ENCODE measurements at regions not wholly inside any gene's neighbourhood (a gene's known extent, or its start where the extent isn't known, plus 50 kb on each side); places are given as distances from the start of the nearest gene placed in this dataset.

DNA sequence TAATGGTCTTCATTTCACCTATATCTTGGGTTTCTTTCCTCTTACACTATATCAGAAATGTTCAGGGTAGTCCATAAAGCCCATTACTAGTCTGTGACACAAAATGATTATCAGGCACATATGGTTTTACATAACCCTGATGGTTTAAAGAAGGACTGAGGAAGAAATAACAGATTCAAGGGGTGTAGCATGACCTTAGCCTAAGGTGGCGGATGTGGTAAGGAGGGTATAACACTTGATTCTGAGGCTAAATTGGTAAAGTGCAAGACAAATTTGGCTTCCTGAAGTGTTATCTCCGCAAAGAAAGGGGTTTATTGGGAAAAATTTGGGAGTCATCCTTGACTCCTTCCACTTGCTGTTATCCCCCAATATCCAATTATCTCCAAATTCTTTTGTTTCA lies 388.2 kb upstream of the RPS23 start:
- H3K79me1 ChIP-seq (ENCODE audit: low read length), result no peaks in the 10 kb centered on the region
- H3K27ac ChIP-seq (ENCODE audit: low read depth, low read length), result no peak overlapping the region
- H3K4me2 ChIP-seq (ENCODE audit: low read length), result no peak overlapping the region
- H3K27me3 ChIP-seq (ENCODE audit: insufficient read depth, low read length), result no peaks in the 10 kb centered on the region
- no peak overlapping the region for H2BK5ac ChIP-seq (ENCODE audit: low read depth, low read length, poor library complexity)
- no CpG with 5 or more reads among the region's 2 CpGs for WGBS (ENCODE audit: extremely low coverage, insufficient coverage, insufficient read length)
- no peak overlapping the region for H2AFZ ChIP-seq (ENCODE audit: insufficient read depth, low read length, poor library complexity)
- no peak overlapping the region for H4K12ac ChIP-seq (ENCODE audit: low read depth, low read length)
- H4K8ac ChIP-seq (ENCODE audit: low read depth, low read length), result no peak overlapping the region
- H3K14ac ChIP-seq (ENCODE audit: low read length), result no peak overlapping the region
- no peak for DNase-seq
- H3K4me1 ChIP-seq (ENCODE audit: control insufficient read depth in 1 of 2, insufficient read depth in 2 of 2, low read length in 2 of 2), result no peaks in the 10 kb centered on the region
- no peak overlapping the region for H3K18ac ChIP-seq (ENCODE audit: low read length)
- no peaks in the 10 kb centered on the region for H3K9me3 ChIP-seq (ENCODE audit: insufficient read depth, low read depth, low read length)
- H3K36me3 ChIP-seq (ENCODE audit: control insufficient read depth in 1 of 2, insufficient read depth in 2 of 2, low read length in 2 of 2), result no peaks in the 10 kb centered on the region
- no peak overlapping the region for H2AK5ac ChIP-seq (ENCODE audit: low read length)
- H4K91ac ChIP-seq (ENCODE audit: low read depth, low read length), result no peak overlapping the region
- H2BK120ac ChIP-seq (ENCODE audit: insufficient read depth, low read length, poor library complexity), result no peak overlapping the region
- no peak overlapping the region for H3K23ac ChIP-seq (ENCODE audit: low read length)
- H3K79me2 ChIP-seq (ENCODE audit: control insufficient read depth, insufficient read depth, low read length, poor library complexity), result no peaks in the 10 kb centered on the region
- no peak overlapping the region for H3K4me3 ChIP-seq (ENCODE audit: low read depth, low read length)
- H2BK12ac ChIP-seq (ENCODE audit: low read length), result no peak overlapping the region
- H3K4ac ChIP-seq (ENCODE audit: low read depth, low read length), result no peak overlapping the region
- H3K9ac ChIP-seq (ENCODE audit: low read length), result no peak overlapping the region

GRCh38 chr5:82664732-82665131 lies 386.6 kb upstream of the RPS23 start:
- no peak for DNase-seq
- H4K8ac ChIP-seq (ENCODE audit: low read depth, low read length), result no peak overlapping the region
- H2AFZ ChIP-seq (ENCODE audit: insufficient read depth, low read length, poor library complexity), result no peak overlapping the region
- H3K36me3 ChIP-seq (ENCODE audit: control insufficient read depth in 1 of 2, insufficient read depth in 2 of 2, low read length in 2 of 2), result no peaks in the 10 kb centered on the region
- no peak overlapping the region for H2BK12ac ChIP-seq (ENCODE audit: low read length)
- H4K12ac ChIP-seq (ENCODE audit: low read depth, low read length), result no peak overlapping the region
- H2AK5ac ChIP-seq (ENCODE audit: low read length), result no peak overlapping the region
- H3K14ac ChIP-seq (ENCODE audit: low read length), result no peak overlapping the region
- H3K79me1 ChIP-seq (ENCODE audit: low read length), result no peaks in the 10 kb centered on the region
- H3K9ac ChIP-seq (ENCODE audit: low read length), result no peak overlapping the region
- H2BK5ac ChIP-seq (ENCODE audit: low read depth, low read length, poor library complexity), result no peak overlapping the region
- no peak overlapping the region for H4K91ac ChIP-seq (ENCODE audit: low read depth, low read length)
- H3K4me3 ChIP-seq (ENCODE audit: low read depth, low read length), result no peak overlapping the region
- no peaks in the 10 kb centered on the region for H3K4me1 ChIP-seq (ENCODE audit: control insufficient read depth in 1 of 2, insufficient read depth in 2 of 2, low read length in 2 of 2)
- no CpG with 5 or more reads among the region's 3 CpGs for WGBS (ENCODE audit: extremely low coverage, insufficient coverage, insufficient read length)
- no peaks in the 10 kb centered on the region for H3K27me3 ChIP-seq (ENCODE audit: insufficient read depth, low read length)
- no peak overlapping the region for H3K4me2 ChIP-seq (ENCODE audit: low read length)
- H3K79me2 ChIP-seq (ENCODE audit: control insufficient read depth, insufficient read depth, low read length, poor library complexity), result no peaks in the 10 kb centered on the region
- H3K27ac ChIP-seq (ENCODE audit: low read depth, low read length), result no peak overlapping the region
- H3K9me3 ChIP-seq (ENCODE audit: insufficient read depth, low read depth, low read length), result no peaks in the 10 kb centered on the region
- no peak overlapping the region for H3K4ac ChIP-seq (ENCODE audit: low read depth, low read length)
- no peak overlapping the region for H3K23ac ChIP-seq (ENCODE audit: low read length)
- no peak overlapping the region for H2BK120ac ChIP-seq (ENCODE audit: insufficient read depth, low read length, poor library complexity)
- H3K18ac ChIP-seq (ENCODE audit: low read length), result no peak overlapping the region

GRCh38 chr5:82663225-82663624 lies 385.1 kb upstream of the RPS23 start:
- H3K79me2 ChIP-seq (ENCODE audit: control insufficient read depth, insufficient read depth, low read length, poor library complexity), result no peaks in the 10 kb centered on the region
- H4K12ac ChIP-seq (ENCODE audit: low read depth, low read length), result no peak overlapping the region
- no peak overlapping the region for H3K4me2 ChIP-seq (ENCODE audit: low read length)
- DNase-seq, result no peak
- no peak overlapping the region for H3K4ac ChIP-seq (ENCODE audit: low read depth, low read length)
- no peaks in the 10 kb centered on the region for H3K27me3 ChIP-seq (ENCODE audit: insufficient read depth, low read length)
- no peak overlapping the region for H4K8ac ChIP-seq (ENCODE audit: low read depth, low read length)
- H3K18ac ChIP-seq (ENCODE audit: low read length), result no peak overlapping the region
- no peak overlapping the region for H2BK5ac ChIP-seq (ENCODE audit: low read depth, low read length, poor library complexity)
- no peak overlapping the region for H3K23ac ChIP-seq (ENCODE audit: low read length)
- H2AFZ ChIP-seq (ENCODE audit: insufficient read depth, low read length, poor library complexity), result no peak overlapping the region
- H3K14ac ChIP-seq (ENCODE audit: low read length), result no peak overlapping the region
- no peak overlapping the region for H3K4me3 ChIP-seq (ENCODE audit: low read depth, low read length)
- H3K27ac ChIP-seq (ENCODE audit: low read depth, low read length), result no peak overlapping the region
- no peak overlapping the region for H2BK12ac ChIP-seq (ENCODE audit: low read length)
- no peaks in the 10 kb centered on the region for H3K36me3 ChIP-seq (ENCODE audit: control insufficient read depth in 1 of 2, insufficient read depth in 2 of 2, low read length in 2 of 2)
- no peaks in the 10 kb centered on the region for H3K79me1 ChIP-seq (ENCODE audit: low read length)
- no peaks in the 10 kb centered on the region for H3K4me1 ChIP-seq (ENCODE audit: control insufficient read depth in 1 of 2, insufficient read depth in 2 of 2, low read length in 2 of 2)
- no peak overlapping the region for H2BK120ac ChIP-seq (ENCODE audit: insufficient read depth, low read length, poor library complexity)
- H3K9me3 ChIP-seq (ENCODE audit: insufficient read depth, low read depth, low read length), result no peaks in the 10 kb centered on the region
- no peak overlapping the region for H4K91ac ChIP-seq (ENCODE audit: low read depth, low read length)
- no peak overlapping the region for H3K9ac ChIP-seq (ENCODE audit: low read length)
- H2AK5ac ChIP-seq (ENCODE audit: low read length), result no peak overlapping the region
- 100% methylated on average over 1 of the region's 4 CpGs for WGBS (ENCODE audit: extremely low coverage, insufficient coverage, insufficient read length)

- Histone ChIP-seq H2BK120ac (ENCODE audit: insufficient read depth, low read length, poor library complexity) (no peak overlapping the region), H2BK12ac (ENCODE audit: low read length) (no peak overlapping the region), H4K8ac (ENCODE audit: low read depth, low read length) (no peak overlapping the region), H3K4me1 (ENCODE audit: control insufficient read depth in 1 of 2, insufficient read depth in 2 of 2, low read length in 2 of 2) (no peaks in the 10 kb centered on the region), H4K12ac (ENCODE audit: low read depth, low read length) (no peak overlapping the region), H3K4me3 (ENCODE audit: low read depth, low read length) (no peak overlapping the region), H3K23ac (ENCODE audit: low read length) (no peak overlapping the region), H3K36me3 (ENCODE audit: control insufficient read depth in 1 of 2, insufficient read depth in 2 of 2, low read length in 2 of 2) (no peaks in the 10 kb centered on the region), H3K9me3 (ENCODE audit: insufficient read depth, low read depth, low read length) (no peaks in the 10 kb centered on the region), H3K18ac (ENCODE audit: low read length) (no peak overlapping the region), H3K79me1 (ENCODE audit: low read length) (no peaks in the 10 kb centered on the region), H2AK5ac (ENCODE audit: low read length) (no peak overlapping the region), H2AFZ (ENCODE audit: insufficient read depth, low read length, poor library complexity) (no peak overlapping the region), H3K9ac (ENCODE audit: low read length) (no peak overlapping the region), H4K91ac (ENCODE audit: low read depth, low read length) (no peak overlapping the region), H2BK5ac (ENCODE audit: low read depth, low read length, poor library complexity) (no peak overlapping the region), H3K27ac (ENCODE audit: low read depth, low read length) (no peak overlapping the region), H3K4me2 (ENCODE audit: low read length) (no peak overlapping the region), H3K27me3 (ENCODE audit: insufficient read depth, low read length) (no peaks in the 10 kb centered on the region), H3K14ac (ENCODE audit: low read length) (no peak overlapping the region), H3K79me2 (ENCODE audit: control insufficient read depth, insufficient read depth, low read length, poor library complexity) (no peaks in the 10 kb centered on the region), H3K4ac (ENCODE audit: low read depth, low read length) (no peak overlapping the region)
- DNase-seq, result no peak
- no CpG with 5 or more reads among the region's 1 CpG for WGBS (ENCODE audit: extremely low coverage, insufficient coverage, insufficient read length)
Observed at GRCh38 chr5:82662340-82662739, 384.2 kb upstream of the RPS23 start.

All from trophoblast cell (in vitro differentiated cells and primary cell).